OCI-LY1 (cell line): ENCODE measurements at regions not wholly inside any gene's neighbourhood (a gene's known extent, or its start where the extent isn't known, plus 50 kb on each side); places are given as distances from the start of the nearest gene placed in this dataset.

ENCODE experiments used
- H2AFZ ChIP-seq: fragments of 200-600 bp; sonication (generic), shearing (Covaris generic); 2 replicates; pipeline ENCODE4 v1.6.0; 2014; ENCODE audit warnings: antibody characterized with exemption, mild to moderate bottlenecking, low read length
- H3F3A ChIP-seq: fragments of 200-600 bp; sonication (generic), shearing (Covaris generic); 2 replicates; pipeline ENCODE4 v1.6.0; 2014; ENCODE audit warnings: mild to moderate bottlenecking, antibody characterized with exemption, low read length, moderate library complexity; ENCODE audit not compliant: insufficient read depth
- H3K27ac ChIP-seq: fragments of 200-600 bp; sonication (generic); 2 replicates; pipeline ENCODE4 v1.5.1; 2014; ENCODE audit warnings: low read length, mixed run types, mild to moderate bottlenecking, low read depth; ENCODE audit not compliant: poor library complexity, severe bottlenecking
- H3K27me3 ChIP-seq: fragments of 200-600 bp; sonication (generic); 2 replicates; pipeline ENCODE4 v1.6.0; 2014; ENCODE audit warnings: antibody characterized with exemption, mild to moderate bottlenecking, low read length, moderate library complexity; ENCODE audit not compliant: insufficient read depth
- H3K36me3 ChIP-seq: fragments of 200-600 bp; sonication (generic); 2 replicates; pipeline ENCODE4 v1.6.1; 2014; ENCODE audit warnings: mild to moderate bottlenecking, antibody characterized with exemption, low read length, moderate library complexity, mixed read lengths; ENCODE audit not compliant: insufficient read depth
- H3K4me1 ChIP-seq: fragments of 200-600 bp; sonication (generic); 2 replicates; pipeline ENCODE4 v1.5.1; 2014; ENCODE audit warnings: mild to moderate bottlenecking, low read length, moderate library complexity; ENCODE audit not compliant: insufficient read depth, severe bottlenecking
- H3K4me2 ChIP-seq: fragments of 200-600 bp; sonication (generic), shearing (Covaris generic); 2 replicates; pipeline ENCODE4 v1.6.1; 2014; ENCODE audit warnings: low read length
- H3K4me3 ChIP-seq: fragments of 200-600 bp; sonication (generic); 2 replicates; pipeline ENCODE4 v1.5.1; 2014; ENCODE audit warnings: low read length, low read depth, mild to moderate bottlenecking, mixed read lengths; ENCODE audit not compliant: poor library complexity, severe bottlenecking
- H3K79me2 ChIP-seq: fragments of 200-600 bp; shearing (Covaris generic); 2 replicates; pipeline ENCODE4 v1.6.1; 2016; ENCODE audit warnings: mixed run types, low read length, mixed read lengths; ENCODE audit not compliant: insufficient read depth
- H3K9ac ChIP-seq: fragments of 200-600 bp; sonication (generic), shearing (Covaris generic); 2 replicates; pipeline ENCODE4 v1.6.1; 2014; ENCODE audit warnings: mild to moderate bottlenecking, low read length, mixed read lengths
- H3K9me2 ChIP-seq: fragments of 200-600 bp; sonication (generic), shearing (Covaris generic); 2 replicates; pipeline ENCODE4 v1.6.1; 2014; ENCODE audit warnings: low read depth, mild to moderate bottlenecking, low read length, mixed read lengths
- H3K9me3 ChIP-seq: fragments of 200-600 bp; shearing (Covaris generic); 2 replicates; pipeline ENCODE4 v1.6.1; 2014; ENCODE audit warnings: low read length, mixed read lengths
- H4K20me1 ChIP-seq: fragments of 200-600 bp; sonication (generic), shearing (Covaris generic); 2 replicates; pipeline ENCODE4 v1.6.0; 2016; ENCODE audit warnings: mild to moderate bottlenecking, low read length; ENCODE audit not compliant: insufficient read depth
- EZH2 ChIP-seq: fragments of 200-600 bp; sonication (generic), shearing (Covaris generic); IDR thresholded peaks from 2 replicates; pipeline ENCODE4 v1.8.0; 2017; ENCODE audit warnings: borderline replicate concordance, mixed run types, mild to moderate bottlenecking, antibody characterized with exemption, low read length, moderate library complexity, mixed read lengths
- TF ChIP-seq, protein P1 (sequence below): fragments of 200-600 bp; sonication (generic), shearing (Covaris generic); IDR thresholded peaks from 2 replicates; pipeline ENCODE4 v1.5.1; 2017; ENCODE audit warnings: mild to moderate bottlenecking, antibody characterized with exemption, low read length, moderate library complexity, mixed read lengths

DNA sequence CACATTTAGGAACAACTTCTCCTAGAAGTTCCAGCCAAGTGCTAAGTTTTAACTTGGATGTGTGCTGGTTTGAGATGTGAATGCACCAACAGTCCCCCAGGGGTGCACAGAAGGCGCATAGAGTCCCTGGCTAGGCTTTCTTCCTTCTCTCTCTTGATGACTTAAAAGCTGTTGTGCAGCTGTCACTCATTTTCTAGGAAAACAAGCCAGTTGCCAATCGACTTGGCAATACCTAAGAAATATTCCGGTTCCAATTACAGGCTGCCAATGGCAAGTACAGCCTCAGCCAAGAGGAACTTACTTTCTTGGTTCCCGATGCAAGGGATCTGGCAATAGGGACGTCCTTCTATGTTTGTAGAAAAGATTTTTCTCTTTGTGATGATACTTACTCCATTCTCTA is 266.6 kb upstream of the EEF2KMT start:
- H4K20me1 ChIP-seq: no peaks in the 10 kb centered on the region
- no peak overlapping the region for H3K9ac ChIP-seq
- H3F3A ChIP-seq: no peaks in the 10 kb centered on the region
- H3K4me2 ChIP-seq: no peak overlapping the region
- H3K79me2 ChIP-seq: no peaks in the 10 kb centered on the region
- peaks cover 5% of the 10 kb centered on the region; the same call in 1 of the 2 replicates for H3K27me3 ChIP-seq
- H3K9me2 ChIP-seq: no peaks in the 10 kb centered on the region
- no peaks in the 10 kb centered on the region for H3K36me3 ChIP-seq
- H2AFZ ChIP-seq: no peak overlapping the region
- TF ChIP-seq EZH2: no peak
- TF ChIP-seq, protein P1, sequence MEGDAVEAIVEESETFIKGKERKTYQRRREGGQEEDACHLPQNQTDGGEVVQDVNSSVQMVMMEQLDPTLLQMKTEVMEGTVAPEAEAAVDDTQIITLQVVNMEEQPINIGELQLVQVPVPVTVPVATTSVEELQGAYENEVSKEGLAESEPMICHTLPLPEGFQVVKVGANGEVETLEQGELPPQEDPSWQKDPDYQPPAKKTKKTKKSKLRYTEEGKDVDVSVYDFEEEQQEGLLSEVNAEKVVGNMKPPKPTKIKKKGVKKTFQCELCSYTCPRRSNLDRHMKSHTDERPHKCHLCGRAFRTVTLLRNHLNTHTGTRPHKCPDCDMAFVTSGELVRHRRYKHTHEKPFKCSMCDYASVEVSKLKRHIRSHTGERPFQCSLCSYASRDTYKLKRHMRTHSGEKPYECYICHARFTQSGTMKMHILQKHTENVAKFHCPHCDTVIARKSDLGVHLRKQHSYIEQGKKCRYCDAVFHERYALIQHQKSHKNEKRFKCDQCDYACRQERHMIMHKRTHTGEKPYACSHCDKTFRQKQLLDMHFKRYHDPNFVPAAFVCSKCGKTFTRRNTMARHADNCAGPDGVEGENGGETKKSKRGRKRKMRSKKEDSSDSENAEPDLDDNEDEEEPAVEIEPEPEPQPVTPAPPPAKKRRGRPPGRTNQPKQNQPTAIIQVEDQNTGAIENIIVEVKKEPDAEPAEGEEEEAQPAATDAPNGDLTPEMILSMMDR: no peak
- no peaks in the 10 kb centered on the region for H3K4me1 ChIP-seq
- H3K4me3 ChIP-seq: no peak overlapping the region
- H3K27ac ChIP-seq: no peak overlapping the region
- no peaks in the 10 kb centered on the region for H3K9me3 ChIP-seq

DNA sequence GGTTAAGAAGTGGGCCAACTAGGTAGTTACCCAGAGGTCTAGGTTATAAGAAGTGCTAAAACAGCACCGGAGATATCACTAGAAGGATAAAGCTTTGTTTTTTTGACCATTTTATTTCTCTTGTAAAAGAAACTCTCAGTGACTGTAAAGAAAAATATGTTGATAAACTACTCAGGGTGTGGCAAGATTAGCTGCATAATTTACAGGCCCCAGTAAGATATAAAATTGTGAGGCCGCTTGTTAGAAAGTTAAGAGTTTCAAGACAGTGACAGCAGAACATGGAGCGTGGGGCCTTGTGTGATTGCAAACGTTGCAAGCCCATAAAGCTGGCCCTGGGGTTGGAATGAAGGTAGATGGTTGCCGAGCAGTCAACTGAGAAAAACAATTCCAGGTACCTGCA is 263.7 kb upstream of the EEF2KMT start:
- H2AFZ ChIP-seq: no peak overlapping the region
- TF ChIP-seq, protein P1: no peak
- no peak for TF ChIP-seq EZH2
- no peaks in the 10 kb centered on the region for H3K9me2 ChIP-seq
- no peak overlapping the region for H3K4me3 ChIP-seq
- H3K36me3 ChIP-seq: no peaks in the 10 kb centered on the region
- no peaks in the 10 kb centered on the region for H4K20me1 ChIP-seq
- no peaks in the 10 kb centered on the region for H3K27me3 ChIP-seq
- no peak overlapping the region for H3K27ac ChIP-seq
- H3F3A ChIP-seq: no peaks in the 10 kb centered on the region
- no peaks in the 10 kb centered on the region for H3K9me3 ChIP-seq
- no peaks in the 10 kb centered on the region for H3K4me1 ChIP-seq
- H3K4me2 ChIP-seq: no peak overlapping the region
- H3K79me2 ChIP-seq: no peaks in the 10 kb centered on the region
- H3K9ac ChIP-seq: no peak overlapping the region

DNA sequence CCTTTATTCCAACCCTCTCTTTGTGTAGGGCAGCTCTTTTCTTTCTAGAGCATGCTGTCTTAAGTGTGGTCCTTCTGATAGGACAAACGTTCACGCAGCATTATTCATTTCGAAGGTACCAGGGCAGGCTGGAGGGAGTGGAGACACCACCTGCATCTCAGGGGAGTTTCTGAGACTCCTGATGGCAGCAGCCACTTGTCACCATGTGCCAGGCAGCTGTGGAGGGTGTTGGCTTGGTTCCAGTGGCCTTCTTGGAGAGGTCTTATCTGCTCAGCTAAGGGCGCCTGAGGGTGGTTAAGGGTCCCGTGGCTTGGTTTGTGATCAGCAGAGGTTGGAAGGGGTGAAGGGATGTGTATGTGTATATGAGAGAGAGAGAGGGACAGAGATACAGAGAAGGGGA is 257.1 kb upstream of the EEF2KMT start:
- no peak overlapping the region for H2AFZ ChIP-seq
- no peaks in the 10 kb centered on the region for H4K20me1 ChIP-seq
- H3K36me3 ChIP-seq: no peaks in the 10 kb centered on the region
- H3K27me3 ChIP-seq: no peaks in the 10 kb centered on the region; the same call in 1 of the 2 replicates
- no peak overlapping the region for H3K4me2 ChIP-seq
- TF ChIP-seq EZH2: no peak
- TF ChIP-seq, protein P1: no peak
- no peak overlapping the region for H3K27ac ChIP-seq
- no peak overlapping the region for H3K4me3 ChIP-seq
- H3K9ac ChIP-seq: no peak overlapping the region
- H3K4me1 ChIP-seq: no peaks in the 10 kb centered on the region
- no peaks in the 10 kb centered on the region for H3F3A ChIP-seq
- H3K79me2 ChIP-seq: no peaks in the 10 kb centered on the region
- H3K9me3 ChIP-seq: no peaks in the 10 kb centered on the region
- H3K9me2 ChIP-seq: no peaks in the 10 kb centered on the region
